Lower lobe of right lung (tissue), 2 donors: ENCODE measurements at regions not wholly inside any gene's neighbourhood (a gene's known extent, or its start where the extent isn't known, plus 50 kb on each side); places are given as distances from the start of the nearest gene placed in this dataset.
"Not testable (repeated sequence)": the region's sequence is repeated elsewhere in the genome, so short reads cannot be mapped to it uniquely, and the experiment has no call there.

Experiments used
- ATAC-seq, 2 donors: fragments of 200-7000 bp; cut with Tn5 transposase; one replicate each; pipeline ENCODE4 v1.9.1; 2020 to 2022; ENCODE audit warnings: mild to moderate bottlenecking in 2 of 2, moderate library complexity in 2 of 2
- DNase-seq: peaks from one replicate; pipeline ENCODE4 v3.0.0-alpha.2; 2020
- H3K27ac ChIP-seq: fragments of 200-600 bp; one replicate; pipeline ENCODE4 v1.8.0; 2022
- H3K27me3 ChIP-seq: fragments of 200-600 bp; one replicate; pipeline ENCODE4 v1.8.0; 2022; ENCODE audit warnings: low read depth
- H3K36me3 ChIP-seq: fragments of 200-600 bp; one replicate; pipeline ENCODE4 v1.8.0; 2022; ENCODE audit warnings: mild to moderate bottlenecking
- H3K4me1 ChIP-seq: fragments of 200-600 bp; one replicate; pipeline ENCODE4 v1.8.0; 2022
- H3K4me3 ChIP-seq: fragments of 200-600 bp; one replicate; pipeline ENCODE4 v1.8.0; 2022; ENCODE audit warnings: mild to moderate bottlenecking
- H3K9me3 ChIP-seq: fragments of 200-600 bp; one replicate; pipeline ENCODE4 v1.8.0; 2022
- intact Hi-C: fragments of 100-400 bp; cut with DNase I; formaldehyde crosslinking; loops from one replicate; pipeline ENCODE4 v1.11.0; 2022
- TF ChIP-seq, protein P1 (sequence below): fragments of 200-600 bp; IDR thresholded peaks from one replicate; pipeline ENCODE4 v1.8.0; 2022; ENCODE audit warnings: antibody characterized with exemption, mild to moderate bottlenecking
- donor health status: DM: no; HTN: yes; CAD: no; lungs with severe emphysema.

DNA sequence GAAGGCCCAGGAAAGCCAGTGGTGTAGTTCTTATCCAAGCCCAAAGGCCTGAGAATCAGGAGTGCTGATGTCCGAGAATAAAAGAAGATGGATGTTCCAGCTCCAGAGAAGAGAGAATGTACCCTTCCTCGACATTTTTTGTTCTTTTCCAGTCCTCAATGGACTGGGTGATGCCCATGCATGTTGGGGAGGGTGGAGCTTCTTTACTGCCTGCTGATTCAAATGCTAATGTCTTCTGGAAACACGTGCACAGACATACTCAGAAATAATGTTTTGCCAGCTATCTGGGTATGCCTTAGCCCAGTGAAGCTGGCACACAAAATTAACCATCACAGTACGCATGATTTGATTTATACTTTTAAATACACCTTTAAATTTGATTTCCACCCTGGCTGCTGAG is 61.5 kb upstream of the FOXE1 start:
- H3K27ac ChIP-seq, result no peak overlapping the region
- H3K27me3 ChIP-seq, result no peaks in the 10 kb centered on the region
- no peaks in the 10 kb centered on the region for H3K36me3 ChIP-seq
- intact Hi-C loops, result no loop called here
- no peak for ATAC-seq
- H3K4me3 ChIP-seq, result no peak overlapping the region
- H3K9me3 ChIP-seq, result no peaks in the 10 kb centered on the region
- TF ChIP-seq, protein P1, sequence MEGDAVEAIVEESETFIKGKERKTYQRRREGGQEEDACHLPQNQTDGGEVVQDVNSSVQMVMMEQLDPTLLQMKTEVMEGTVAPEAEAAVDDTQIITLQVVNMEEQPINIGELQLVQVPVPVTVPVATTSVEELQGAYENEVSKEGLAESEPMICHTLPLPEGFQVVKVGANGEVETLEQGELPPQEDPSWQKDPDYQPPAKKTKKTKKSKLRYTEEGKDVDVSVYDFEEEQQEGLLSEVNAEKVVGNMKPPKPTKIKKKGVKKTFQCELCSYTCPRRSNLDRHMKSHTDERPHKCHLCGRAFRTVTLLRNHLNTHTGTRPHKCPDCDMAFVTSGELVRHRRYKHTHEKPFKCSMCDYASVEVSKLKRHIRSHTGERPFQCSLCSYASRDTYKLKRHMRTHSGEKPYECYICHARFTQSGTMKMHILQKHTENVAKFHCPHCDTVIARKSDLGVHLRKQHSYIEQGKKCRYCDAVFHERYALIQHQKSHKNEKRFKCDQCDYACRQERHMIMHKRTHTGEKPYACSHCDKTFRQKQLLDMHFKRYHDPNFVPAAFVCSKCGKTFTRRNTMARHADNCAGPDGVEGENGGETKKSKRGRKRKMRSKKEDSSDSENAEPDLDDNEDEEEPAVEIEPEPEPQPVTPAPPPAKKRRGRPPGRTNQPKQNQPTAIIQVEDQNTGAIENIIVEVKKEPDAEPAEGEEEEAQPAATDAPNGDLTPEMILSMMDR, result no peak
- H3K4me1 ChIP-seq, result no peaks in the 10 kb centered on the region
- DNase-seq, result no peak

DNA sequence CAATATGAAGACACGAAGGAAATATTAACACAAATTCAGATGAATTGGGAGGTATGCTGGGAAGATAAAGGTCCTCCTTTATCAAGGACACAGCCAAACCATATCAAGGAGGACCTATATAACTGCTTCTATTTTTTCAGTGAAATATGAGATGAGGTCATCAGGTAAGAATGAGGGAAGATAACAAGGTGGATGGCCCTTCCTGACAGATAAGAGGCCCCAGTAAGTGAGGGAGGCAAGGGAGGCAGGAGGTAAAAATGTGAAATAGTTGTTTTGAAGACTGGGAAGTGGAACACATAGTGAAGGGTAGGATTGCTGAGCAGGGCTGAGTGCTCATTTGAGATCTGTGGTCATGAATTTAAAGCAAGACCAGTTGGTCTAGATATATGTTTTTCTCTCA is 60.0 kb upstream of the FOXE1 start:
- H3K27ac ChIP-seq, result no peak overlapping the region
- DNase-seq (no peak), ATAC-seq (no peak)
- H3K4me3 ChIP-seq, result no peak overlapping the region
- H3K9me3 ChIP-seq, result no peaks in the 10 kb centered on the region
- TF ChIP-seq, protein P1, result no peak
- intact Hi-C loops, result no loop called here
- H3K27me3 ChIP-seq, result no peaks in the 10 kb centered on the region
- H3K4me1 ChIP-seq, result no peaks in the 10 kb centered on the region
- H3K36me3 ChIP-seq, result no peaks in the 10 kb centered on the region

DNA sequence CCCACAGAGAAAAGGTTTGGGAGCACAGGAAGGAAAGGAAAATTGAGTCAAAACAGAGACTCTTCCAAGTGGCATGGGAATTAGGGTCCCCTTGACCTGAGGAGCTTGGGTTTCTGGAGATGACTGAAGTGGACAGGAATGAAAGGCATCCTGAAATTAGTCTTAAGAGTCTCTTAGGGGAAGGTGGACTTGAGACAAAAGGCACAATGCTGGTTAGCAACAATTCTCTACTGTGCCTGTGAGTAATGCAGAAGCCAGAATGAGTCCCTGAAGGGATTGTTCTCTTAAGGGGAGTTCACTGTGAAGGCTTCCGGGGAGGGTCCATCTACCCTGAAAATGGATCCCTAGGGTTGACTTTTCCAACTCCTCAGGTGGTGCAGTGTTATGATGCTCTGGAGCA is 58.4 kb upstream of the FOXE1 start:
- H3K27ac ChIP-seq, result no peak overlapping the region
- intact Hi-C loops, result no loop called here
- no peaks in the 10 kb centered on the region for H3K27me3 ChIP-seq
- H3K4me1 ChIP-seq, result no peaks in the 10 kb centered on the region
- ATAC-seq, result no peak
- DNase-seq, result no peak
- H3K36me3 ChIP-seq, result no peaks in the 10 kb centered on the region
- no peak overlapping the region for H3K4me3 ChIP-seq
- TF ChIP-seq, protein P1, result no peak
- no peaks in the 10 kb centered on the region for H3K9me3 ChIP-seq

DNA sequence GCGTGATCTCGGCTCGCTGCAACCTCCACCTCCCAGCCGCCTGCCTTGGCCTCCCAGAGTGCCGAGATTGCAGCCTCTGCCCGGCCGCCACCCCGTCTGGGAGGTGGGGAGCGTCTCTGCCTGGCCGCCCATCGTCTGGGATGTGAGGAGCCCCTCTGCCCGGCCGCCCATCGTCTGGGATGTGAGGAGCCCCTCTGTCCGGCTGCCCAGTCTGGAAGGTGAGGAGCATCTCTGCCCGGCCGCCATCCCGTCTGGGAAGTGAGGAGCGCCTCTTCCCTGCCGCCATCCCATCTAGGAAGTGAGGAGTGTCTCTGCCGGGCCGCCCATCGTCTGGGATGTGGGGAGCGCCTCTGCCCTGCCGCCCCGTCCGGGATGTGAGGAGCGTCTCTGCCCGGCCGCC is 56.9 kb upstream of the FOXE1 start:
- H3K27me3 ChIP-seq, H3K9me3 ChIP-seq, ATAC-seq, DNase-seq, H3K4me3 ChIP-seq, intact Hi-C loops, H3K4me1 ChIP-seq, H3K36me3 ChIP-seq, H3K27ac ChIP-seq: not testable (repeated sequence)

DNA sequence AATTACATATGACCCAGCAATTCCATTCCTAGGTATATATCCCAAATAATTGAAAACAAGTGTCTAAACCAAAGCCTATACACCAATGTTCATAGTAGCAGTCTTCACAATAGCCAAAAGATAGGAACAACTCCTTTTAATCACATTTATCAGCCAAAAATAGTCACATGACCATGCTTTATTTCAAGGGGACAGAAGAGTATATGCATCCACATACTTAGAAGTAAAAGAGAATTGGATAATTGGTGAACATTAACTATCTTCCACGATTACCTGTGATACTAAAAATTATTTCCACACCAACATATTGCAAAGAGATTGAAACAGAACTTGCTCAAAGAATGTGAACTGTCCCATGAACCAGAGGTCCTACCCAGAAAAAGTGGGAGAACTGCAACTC is 51.8 kb upstream of the FOXE1 start:
- peaks cover 5% of the 10 kb centered on the region for H3K4me1 ChIP-seq
- no peak overlapping the region for H3K4me3 ChIP-seq
- ATAC-seq (no peak), DNase-seq (no peak)
- peaks cover 14% of the 10 kb centered on the region for H3K27me3 ChIP-seq
- no peak overlapping the region for H3K27ac ChIP-seq
- TF ChIP-seq, protein P1, result no peak
- H3K36me3 ChIP-seq, result no peaks in the 10 kb centered on the region
- intact Hi-C loops, result no loop called here
- H3K9me3 ChIP-seq, result no peaks in the 10 kb centered on the region

DNA sequence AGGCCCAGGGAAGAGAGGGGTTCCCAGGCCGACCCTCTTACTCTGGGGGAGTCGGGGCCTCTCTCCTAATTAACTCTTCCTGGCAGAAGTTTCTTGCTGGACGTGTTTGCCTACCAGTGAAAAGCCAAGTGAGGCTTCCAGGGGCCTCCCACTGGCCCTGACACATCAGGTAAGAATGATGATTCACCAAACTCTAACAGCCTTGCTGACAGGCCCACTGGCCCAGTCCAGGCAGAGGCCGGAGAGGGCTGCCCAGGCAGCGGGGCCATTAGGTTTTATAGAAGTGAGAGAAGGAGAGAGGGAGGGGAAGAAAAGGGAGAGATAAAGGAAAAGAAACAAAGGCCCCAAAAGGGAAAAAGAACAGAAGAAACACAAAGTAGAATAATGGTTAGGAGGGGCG is 50.8 kb upstream of the FOXE1 start:
- intact Hi-C loops, result no loop called here
- DNase-seq, result no peak

More for the DNA sequence above, 50.8 kb upstream of the FOXE1 start:
- Histone ChIP-seq H3K4me1 (peaks cover 5% of the 10 kb centered on the region), H3K27ac (no peak overlapping the region), H3K9me3 (no peaks in the 10 kb centered on the region), H3K27me3 (peaks cover 14% of the 10 kb centered on the region), H3K36me3 (no peaks in the 10 kb centered on the region), H3K4me3 (no peak overlapping the region)
- TF ChIP-seq, protein P1, result no peak
- no peak for ATAC-seq
